Suprapubic skin (tissue), 4 donors: ENCODE measurements at regions not wholly inside any gene's neighbourhood (a gene's known extent, or its start where the extent isn't known, plus 50 kb on each side); places are given as distances from the start of the nearest gene placed in this dataset.

Experiments
- DNase-seq, 2 donors: peaks; one replicate each; pipeline ENCODE4 v3.0.0-alpha.2; 2019; ENCODE audit warnings: low spot score in 2 of 2
- H3K27ac ChIP-seq: fragments of 200-600 bp; sonication (generic); one replicate; pipeline ENCODE4 v1.5.1; 2019
- H3K27me3 ChIP-seq: fragments of 200-600 bp; sonication (generic); one replicate; pipeline ENCODE4 v1.5.1; 2019
- H3K36me3 ChIP-seq: fragments of 200-600 bp; sonication (generic); one replicate; pipeline ENCODE4 v1.5.1; 2019
- H3K4me1 ChIP-seq: fragments of 200-600 bp; sonication (generic); one replicate; pipeline ENCODE4 v1.5.1; 2019
- H3K4me3 ChIP-seq: fragments of 200-600 bp; sonication (generic); one replicate; pipeline ENCODE4 v1.5.1; 2019; ENCODE audit warnings: mild to moderate bottlenecking
- H3K9me3 ChIP-seq: fragments of 200-600 bp; sonication (generic); one replicate; pipeline ENCODE4 v1.5.1; 2019
- CTCF ChIP-seq, 2 donors: fragments of 200-600 bp in 1 of 2; fragments of 450-650 bp in 1 of 2; sonication (generic) in 1 of 2; IDR thresholded peaks; one replicate each; pipeline ENCODE4 v1.5.1; 2016 to 2019; ENCODE audit warnings: antibody characterized with exemption in 2 of 2, mild to moderate bottlenecking in 1 of 2, moderate library complexity in 1 of 2
- EP300 ChIP-seq: sonication (generic); formaldehyde crosslinking; IDR thresholded peaks from one replicate; pipeline ENCODE4 v1.6.1; 2017; ENCODE audit warnings: antibody characterized with exemption
- POLR2A ChIP-seq, 2 donors: fragments of 450-650 bp; IDR thresholded peaks; one replicate each; pipeline ENCODE4 v1.6.1; 2017; ENCODE audit warnings: antibody characterized with exemption in 2 of 2, mild to moderate bottlenecking in 2 of 2, moderate library complexity in 2 of 2
- POLR2AphosphoS5 ChIP-seq, 3 donors: sonication (generic); formaldehyde crosslinking; IDR thresholded peaks; one replicate each; pipeline ENCODE4 v1.6.1; 2017; ENCODE audit warnings: antibody characterized with exemption in 3 of 3
- WGBS: methylation state at CpG from one replicate; pipeline ENCODE4 v1.1.5; 2018; 5-methylcytosine and 5-hydroxymethylcytosine counted together

- H3K36me3 ChIP-seq, result no peaks in the 10 kb centered on the region
- H3K27me3 ChIP-seq, result no peaks in the 10 kb centered on the region
- H3K4me1 ChIP-seq, result no peaks in the 10 kb centered on the region
- WGBS, result 55% methylated on average over 3 of the region's 3 CpGs
- DNase-seq, result no peak
- no peak overlapping the region for H3K4me3 ChIP-seq
- TF ChIP-seq CTCF (IDR thresholded peaks at IDR 0.05), result no peak
- no peak for TF ChIP-seq POLR2AphosphoS5 (IDR thresholded peaks at IDR 0.05)
- TF ChIP-seq POLR2A (IDR thresholded peaks at IDR 0.05), result no peak
- no peak for TF ChIP-seq EP300
- no peak overlapping the region for H3K27ac ChIP-seq
- peaks cover 3% of the 10 kb centered on the region for H3K9me3 ChIP-seq
These were observed 181.7 kb downstream of the RSL24D1 start for GRCh38 chr15:55015093-55015445.

DNA sequence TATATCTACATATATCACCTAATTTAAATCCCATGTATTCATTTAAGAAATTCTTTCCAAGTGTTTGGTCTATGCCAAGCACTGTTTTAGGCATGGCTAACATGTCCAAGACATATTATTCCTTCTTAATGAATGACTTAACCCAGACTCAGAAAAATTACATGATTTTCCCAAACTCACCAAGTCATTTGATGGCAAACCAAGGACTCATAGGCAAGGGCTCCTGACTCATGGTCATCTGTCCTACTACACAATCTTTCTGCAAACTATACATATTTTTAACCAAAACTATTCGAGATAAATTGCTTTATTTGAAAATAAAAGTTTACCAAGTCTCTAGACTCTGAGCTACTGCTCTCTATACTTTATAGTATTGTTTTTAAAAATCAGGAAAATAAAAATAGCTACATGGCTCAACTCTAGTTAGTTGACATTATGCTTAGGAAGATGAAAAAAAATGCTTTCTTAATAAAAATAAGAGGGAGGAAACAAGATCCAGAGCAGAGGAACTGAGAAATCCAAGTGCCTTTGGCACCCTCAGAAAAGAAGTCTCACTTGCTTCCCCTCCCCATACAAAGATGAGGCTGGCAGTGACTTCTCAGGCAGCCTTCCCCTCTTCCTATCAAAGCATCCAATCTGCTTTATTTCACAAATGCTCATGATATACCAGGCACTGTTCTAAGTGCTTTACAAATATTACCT lies 182.2 kb downstream of the RSL24D1 start:
- Histone ChIP-seq H3K4me3 (no peak overlapping the region), H3K27ac (no peak overlapping the region), H3K27me3 (no peaks in the 10 kb centered on the region), H3K9me3 (peaks cover 3% of the 10 kb centered on the region), H3K36me3 (no peaks in the 10 kb centered on the region), H3K4me1 (no peaks in the 10 kb centered on the region)
- no peak for DNase-seq
- TF ChIP-seq EP300, result no peak
- no peak for TF ChIP-seq POLR2A (IDR thresholded peaks at IDR 0.05)
- TF ChIP-seq CTCF (IDR thresholded peaks at IDR 0.05), result no peak
- no peak for TF ChIP-seq POLR2AphosphoS5 (IDR thresholded peaks at IDR 0.05)
- 83% methylated on average over 1 of the region's 1 CpG for WGBS

DNA sequence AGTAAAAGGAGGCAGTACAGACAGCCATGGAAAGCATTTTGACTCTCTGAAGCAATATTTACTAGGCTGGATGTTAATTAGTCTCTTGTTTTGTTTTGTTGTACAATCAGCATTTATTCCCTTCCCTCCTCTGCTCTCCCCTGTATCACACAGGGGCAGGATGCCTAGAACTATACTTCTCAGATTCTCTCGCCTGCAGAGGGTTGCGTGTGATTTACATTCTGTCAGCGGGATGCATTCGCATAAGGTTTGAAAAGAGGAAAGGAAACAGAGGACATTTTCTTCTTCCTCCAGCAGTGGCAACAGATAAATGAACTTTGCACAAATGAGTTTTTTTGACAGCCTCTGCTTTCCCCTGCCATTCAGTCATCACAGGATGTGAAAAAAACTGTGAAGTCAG lies 188.3 kb downstream of the RSL24D1 start:
- Histone ChIP-seq H3K27ac (no peak overlapping the region), H3K4me1 (no peaks in the 10 kb centered on the region), H3K36me3 (no peaks in the 10 kb centered on the region), H3K4me3 (no peak overlapping the region), H3K27me3 (no peaks in the 10 kb centered on the region), H3K9me3 (peaks cover 3% of the 10 kb centered on the region)
- no peak for DNase-seq
- TF ChIP-seq EP300 (no peak), POLR2AphosphoS5 (IDR thresholded peaks at IDR 0.05) (no peak)
- whole genome bisulfite sequencing, result 13% methylated on average over 4 of the region's 4 CpGs

DNA sequence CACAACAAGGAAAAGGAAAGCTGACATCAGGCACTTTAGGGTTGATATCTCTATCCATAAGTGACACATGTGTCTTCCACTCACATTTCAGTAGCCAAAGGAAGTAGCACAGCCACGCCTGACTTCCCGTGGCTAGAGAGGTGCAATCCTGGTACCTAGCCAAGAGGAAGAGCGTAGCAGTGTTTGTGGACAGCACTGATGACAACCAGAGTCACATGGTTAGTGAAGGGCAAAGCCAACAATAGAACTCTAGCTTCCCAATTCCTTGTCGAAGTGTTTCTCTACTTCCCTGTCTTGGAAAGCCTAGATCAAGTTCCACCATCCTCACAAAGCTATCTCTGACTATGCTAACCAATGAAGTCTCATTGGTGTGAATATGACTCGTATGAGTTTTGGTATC lies 189.2 kb downstream of the RSL24D1 start:
- DNase-seq, result no peak
- TF ChIP-seq EP300 (no peak), POLR2A (IDR thresholded peaks at IDR 0.05) (no peak), POLR2AphosphoS5 (IDR thresholded peaks at IDR 0.05) (no peak), CTCF (IDR thresholded peaks at IDR 0.05) (no peak)

GRCh38 chr15:55005679-55006078 lies 191.1 kb downstream of the RSL24D1 start:
- H3K36me3 ChIP-seq, result no peaks in the 10 kb centered on the region
- no peaks in the 10 kb centered on the region for H3K9me3 ChIP-seq
- H3K27ac ChIP-seq, result no peak overlapping the region
- DNase-seq, result no peak
- no peak for TF ChIP-seq POLR2A (IDR thresholded peaks at IDR 0.05)
- no peak for TF ChIP-seq CTCF (IDR thresholded peaks at IDR 0.05)
- TF ChIP-seq EP300, result no peak
- no peak for TF ChIP-seq POLR2AphosphoS5 (IDR thresholded peaks at IDR 0.05)
- H3K4me1 ChIP-seq, result no peaks in the 10 kb centered on the region
- no peak overlapping the region for H3K4me3 ChIP-seq
- H3K27me3 ChIP-seq, result no peaks in the 10 kb centered on the region

More for the DNA sequence above, 189.2 kb downstream of the RSL24D1 start:
- no peaks in the 10 kb centered on the region for H3K4me1 ChIP-seq
- H3K27me3 ChIP-seq, result no peaks in the 10 kb centered on the region
- no peak overlapping the region for H3K27ac ChIP-seq
- 61% methylated on average over 5 of the region's 5 CpGs for WGBS
- no peak overlapping the region for H3K4me3 ChIP-seq
- H3K9me3 ChIP-seq, result peaks cover 3% of the 10 kb centered on the region
- H3K36me3 ChIP-seq, result no peaks in the 10 kb centered on the region
